HepG2 (cell line): ENCODE measurements at regions not wholly inside any gene's neighbourhood (a gene's known extent, or its start where the extent isn't known, plus 50 kb on each side); places are given as distances from the start of the nearest gene placed in this dataset.

ENCODE experiments used
- ETV6 ChIP-seq: sonication (generic); formaldehyde crosslinking; conservative IDR thresholded peaks from 2 replicates; pipeline ENCODE4 v1.4.0; 2020; ENCODE audit warnings: missing genetic modification reagents
- IRF2 ChIP-seq: IDR thresholded peaks from 2 replicates; pipeline ENCODE4 v1.6.1; 2018; ENCODE audit warnings: missing genetic modification reagents, missing compliant biosample characterization
- MYNN ChIP-seq: sonication (generic); formaldehyde crosslinking; IDR thresholded peaks from 2 replicates; pipeline ENCODE4 v1.4.0; 2020; ENCODE audit warnings: mild to moderate bottlenecking, low read depth, missing genetic modification reagents
- POLR2A ChIP-seq, 2 experiments: IDR thresholded peaks; 2 replicates each; pipeline ENCODE4 v1.6.1; 2011; ENCODE audit warnings: low read depth in 2 of 2, low read length in 2 of 2, mild to moderate bottlenecking in 1 of 2, moderate library complexity in 1 of 2; ENCODE audit not compliant: insufficient read depth in 1 of 2
- STAG1 ChIP-seq: sonication (generic); formaldehyde crosslinking; IDR thresholded peaks from 2 replicates; pipeline ENCODE4 v1.4.0; 2020; ENCODE audit warnings: missing genetic modification reagents
- TCF7 ChIP-seq: sonication (generic); IDR thresholded peaks from 2 replicates; pipeline ENCODE4 v1.6.1; 2016; ENCODE audit warnings: antibody characterized with exemption, low read depth
- ZBTB20 ChIP-seq: sonication (generic); formaldehyde crosslinking; IDR thresholded peaks from 2 replicates; pipeline ENCODE4 v1.8.1; 2023; ENCODE audit warnings: missing genetic modification reagents, low read depth, mild to moderate bottlenecking, borderline replicate concordance
- ZNF124 ChIP-seq: sonication (generic); formaldehyde crosslinking; IDR thresholded peaks from 2 replicates; pipeline ENCODE4 v1.4.0; 2020; ENCODE audit warnings: missing genetic modification reagents
- ZNF501 ChIP-seq: sonication (generic); formaldehyde crosslinking; IDR thresholded peaks from 2 replicates; pipeline ENCODE4 v1.5.1; 2020; ENCODE audit warnings: mild to moderate bottlenecking, moderate library complexity, missing genetic modification reagents
- ZNF510 ChIP-seq: sonication (generic); formaldehyde crosslinking; IDR thresholded peaks from 2 replicates; pipeline ENCODE4 v1.4.0; 2020; ENCODE audit warnings: low read depth, mild to moderate bottlenecking, missing genetic modification reagents
- ZSCAN22 ChIP-seq: sonication (generic); formaldehyde crosslinking; IDR thresholded peaks from 2 replicates; pipeline ENCODE4 v1.4.0; 2020; ENCODE audit warnings: mild to moderate bottlenecking, missing genetic modification reagents
- TF ChIP-seq, protein P1 (sequence below), 2 experiments: sonication (generic) in 1 of 2; formaldehyde crosslinking in 1 of 2; IDR thresholded peaks; 2 replicates each; pipeline versions ENCODE4 v1.6.1 to v1.9.0; 2014 to 2022; ENCODE audit warnings: antibody characterized with exemption in 1 of 2, borderline replicate concordance in 1 of 2, inconsistent platforms in 1 of 2, low read depth in 1 of 2, missing genetic modification reagents in 1 of 2
- TF ChIP-seq, protein P2 (sequence below): sonication (generic); formaldehyde crosslinking; IDR thresholded peaks from 2 replicates; pipeline ENCODE4 v1.5.0; 2020; ENCODE audit warnings: mild to moderate bottlenecking, missing genetic modification reagents, moderate library complexity
- TF ChIP-seq, protein P3 (sequence below), 2 experiments: IDR thresholded peaks; 2 replicates each; pipeline ENCODE4 v1.6.1; 2011 to 2012; ENCODE audit warnings: low read length in 2 of 2, borderline replicate concordance in 1 of 2, low read depth in 1 of 2, mild to moderate bottlenecking in 1 of 2, moderate library complexity in 1 of 2

DNA sequence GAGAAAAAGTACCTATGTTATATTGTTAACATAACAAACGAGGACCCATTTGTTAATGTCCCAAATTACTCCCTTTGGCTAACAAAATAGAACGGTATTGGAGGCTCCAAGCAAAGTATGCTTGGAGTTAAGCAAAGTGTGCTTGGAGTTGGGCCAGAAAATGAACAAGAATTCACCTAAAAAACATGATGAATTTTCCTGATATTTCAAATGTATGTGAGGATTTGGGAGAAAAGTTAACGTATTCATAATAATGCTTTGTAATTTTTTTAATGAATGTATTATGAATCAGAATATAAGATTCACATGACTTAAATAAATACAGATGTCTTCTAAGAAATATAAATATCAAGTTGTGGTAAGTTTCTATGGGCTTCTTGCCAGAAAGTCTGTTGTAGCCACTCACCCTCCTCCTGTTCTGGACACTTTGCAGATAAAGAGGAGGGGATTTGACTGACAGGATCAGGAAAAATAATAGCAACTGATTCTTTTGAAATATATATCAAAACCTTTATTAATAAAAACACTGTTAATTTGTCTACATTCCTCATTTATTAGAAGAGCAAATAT is 423.7 kb upstream of the MMADHC start:
- TF ChIP-seq STAG1 (CRISPR knock-in tag): no peak
- TF ChIP-seq POLR2A (IDR thresholded peaks at IDR 0.05; ENCODE audit: insufficient read depth in 1 of 2, low read depth in 2 of 2, low read length in 2 of 2): no peak
- no peak for TF ChIP-seq IRF2 (CRISPR knock-in tag)
- TF ChIP-seq, protein P1, sequence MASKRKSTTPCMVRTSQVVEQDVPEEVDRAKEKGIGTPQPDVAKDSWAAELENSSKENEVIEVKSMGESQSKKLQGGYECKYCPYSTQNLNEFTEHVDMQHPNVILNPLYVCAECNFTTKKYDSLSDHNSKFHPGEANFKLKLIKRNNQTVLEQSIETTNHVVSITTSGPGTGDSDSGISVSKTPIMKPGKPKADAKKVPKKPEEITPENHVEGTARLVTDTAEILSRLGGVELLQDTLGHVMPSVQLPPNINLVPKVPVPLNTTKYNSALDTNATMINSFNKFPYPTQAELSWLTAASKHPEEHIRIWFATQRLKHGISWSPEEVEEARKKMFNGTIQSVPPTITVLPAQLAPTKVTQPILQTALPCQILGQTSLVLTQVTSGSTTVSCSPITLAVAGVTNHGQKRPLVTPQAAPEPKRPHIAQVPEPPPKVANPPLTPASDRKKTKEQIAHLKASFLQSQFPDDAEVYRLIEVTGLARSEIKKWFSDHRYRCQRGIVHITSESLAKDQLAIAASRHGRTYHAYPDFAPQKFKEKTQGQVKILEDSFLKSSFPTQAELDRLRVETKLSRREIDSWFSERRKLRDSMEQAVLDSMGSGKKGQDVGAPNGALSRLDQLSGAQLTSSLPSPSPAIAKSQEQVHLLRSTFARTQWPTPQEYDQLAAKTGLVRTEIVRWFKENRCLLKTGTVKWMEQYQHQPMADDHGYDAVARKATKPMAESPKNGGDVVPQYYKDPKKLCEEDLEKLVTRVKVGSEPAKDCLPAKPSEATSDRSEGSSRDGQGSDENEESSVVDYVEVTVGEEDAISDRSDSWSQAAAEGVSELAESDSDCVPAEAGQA (IDR thresholded peaks at IDR 0.05; ENCODE audit: low read depth): no peak
- TF ChIP-seq, protein P1 (CRISPR knock-in tag; IDR thresholded peaks at IDR 0.05; ENCODE audit: borderline replicate concordance): no peak
- TF ChIP-seq TCF7: no peak
- TF ChIP-seq ZBTB20 (CRISPR knock-in tag): no peak
- TF ChIP-seq, protein P2, sequence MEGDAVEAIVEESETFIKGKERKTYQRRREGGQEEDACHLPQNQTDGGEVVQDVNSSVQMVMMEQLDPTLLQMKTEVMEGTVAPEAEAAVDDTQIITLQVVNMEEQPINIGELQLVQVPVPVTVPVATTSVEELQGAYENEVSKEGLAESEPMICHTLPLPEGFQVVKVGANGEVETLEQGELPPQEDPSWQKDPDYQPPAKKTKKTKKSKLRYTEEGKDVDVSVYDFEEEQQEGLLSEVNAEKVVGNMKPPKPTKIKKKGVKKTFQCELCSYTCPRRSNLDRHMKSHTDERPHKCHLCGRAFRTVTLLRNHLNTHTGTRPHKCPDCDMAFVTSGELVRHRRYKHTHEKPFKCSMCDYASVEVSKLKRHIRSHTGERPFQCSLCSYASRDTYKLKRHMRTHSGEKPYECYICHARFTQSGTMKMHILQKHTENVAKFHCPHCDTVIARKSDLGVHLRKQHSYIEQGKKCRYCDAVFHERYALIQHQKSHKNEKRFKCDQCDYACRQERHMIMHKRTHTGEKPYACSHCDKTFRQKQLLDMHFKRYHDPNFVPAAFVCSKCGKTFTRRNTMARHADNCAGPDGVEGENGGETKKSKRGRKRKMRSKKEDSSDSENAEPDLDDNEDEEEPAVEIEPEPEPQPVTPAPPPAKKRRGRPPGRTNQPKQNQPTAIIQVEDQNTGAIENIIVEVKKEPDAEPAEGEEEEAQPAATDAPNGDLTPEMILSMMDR (CRISPR knock-in tag): no peak
- no peak for TF ChIP-seq MYNN
- no peak for TF ChIP-seq ETV6 (CRISPR knock-in tag)
- no peak for TF ChIP-seq ZNF124 (CRISPR knock-in tag)
- TF ChIP-seq ZNF501 (CRISPR knock-in tag): no peak
- TF ChIP-seq ZNF510 (CRISPR knock-in tag): no peak
- TF ChIP-seq, protein P3, sequence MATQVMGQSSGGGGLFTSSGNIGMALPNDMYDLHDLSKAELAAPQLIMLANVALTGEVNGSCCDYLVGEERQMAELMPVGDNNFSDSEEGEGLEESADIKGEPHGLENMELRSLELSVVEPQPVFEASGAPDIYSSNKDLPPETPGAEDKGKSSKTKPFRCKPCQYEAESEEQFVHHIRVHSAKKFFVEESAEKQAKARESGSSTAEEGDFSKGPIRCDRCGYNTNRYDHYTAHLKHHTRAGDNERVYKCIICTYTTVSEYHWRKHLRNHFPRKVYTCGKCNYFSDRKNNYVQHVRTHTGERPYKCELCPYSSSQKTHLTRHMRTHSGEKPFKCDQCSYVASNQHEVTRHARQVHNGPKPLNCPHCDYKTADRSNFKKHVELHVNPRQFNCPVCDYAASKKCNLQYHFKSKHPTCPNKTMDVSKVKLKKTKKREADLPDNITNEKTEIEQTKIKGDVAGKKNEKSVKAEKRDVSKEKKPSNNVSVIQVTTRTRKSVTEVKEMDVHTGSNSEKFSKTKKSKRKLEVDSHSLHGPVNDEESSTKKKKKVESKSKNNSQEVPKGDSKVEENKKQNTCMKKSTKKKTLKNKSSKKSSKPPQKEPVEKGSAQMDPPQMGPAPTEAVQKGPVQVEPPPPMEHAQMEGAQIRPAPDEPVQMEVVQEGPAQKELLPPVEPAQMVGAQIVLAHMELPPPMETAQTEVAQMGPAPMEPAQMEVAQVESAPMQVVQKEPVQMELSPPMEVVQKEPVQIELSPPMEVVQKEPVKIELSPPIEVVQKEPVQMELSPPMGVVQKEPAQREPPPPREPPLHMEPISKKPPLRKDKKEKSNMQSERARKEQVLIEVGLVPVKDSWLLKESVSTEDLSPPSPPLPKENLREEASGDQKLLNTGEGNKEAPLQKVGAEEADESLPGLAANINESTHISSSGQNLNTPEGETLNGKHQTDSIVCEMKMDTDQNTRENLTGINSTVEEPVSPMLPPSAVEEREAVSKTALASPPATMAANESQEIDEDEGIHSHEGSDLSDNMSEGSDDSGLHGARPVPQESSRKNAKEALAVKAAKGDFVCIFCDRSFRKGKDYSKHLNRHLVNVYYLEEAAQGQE (IDR thresholded peaks at IDR 0.05; ENCODE audit: borderline replicate concordance in 1 of 2, low read depth in 1 of 2, low read length in 2 of 2): no peak
- TF ChIP-seq ZSCAN22: no peak
